ENCODE measurements at regions not wholly inside any gene's neighbourhood (a gene's known extent, or its start where the extent isn't known, plus 50 kb on each side); places are given as distances from the start of the nearest gene placed in this dataset.

DNA sequence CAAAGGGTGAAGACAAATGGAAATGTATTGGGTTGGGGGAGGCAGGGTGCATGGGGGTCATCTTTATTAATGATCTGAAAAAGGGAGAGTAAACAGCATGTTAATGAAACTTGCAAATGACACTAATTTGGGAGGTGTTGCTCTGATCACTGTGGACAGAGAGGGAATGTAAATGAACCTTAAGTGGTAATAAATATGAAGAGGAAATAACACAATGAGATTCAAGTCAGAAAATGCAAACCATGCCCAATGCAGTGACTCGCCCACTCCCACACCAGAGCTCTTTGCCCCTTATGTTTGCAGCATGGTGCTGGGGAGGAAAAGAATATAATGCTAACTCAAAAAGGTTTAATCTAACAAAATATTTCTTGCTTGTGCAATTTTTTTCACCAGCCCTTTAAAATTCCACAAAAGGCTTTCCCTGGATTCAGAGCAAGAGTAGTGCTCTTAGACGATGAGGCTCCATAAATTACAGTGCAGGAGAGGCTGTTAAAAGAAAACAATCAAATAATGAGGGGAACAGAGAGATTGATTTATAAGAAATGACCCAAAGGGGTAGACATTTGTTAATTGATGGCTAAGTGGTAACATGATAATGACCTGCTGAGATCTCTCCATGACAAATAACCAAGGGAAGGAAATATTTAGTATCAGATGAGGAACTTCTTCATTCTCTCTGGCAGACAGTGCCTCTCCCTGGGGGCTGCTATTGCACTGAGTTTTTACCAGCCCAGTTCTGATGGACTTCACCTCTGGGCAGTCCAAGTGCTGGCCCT, 210.0 kb upstream of the PPP2R3A start:
- no peak for DNase-seq

DNA sequence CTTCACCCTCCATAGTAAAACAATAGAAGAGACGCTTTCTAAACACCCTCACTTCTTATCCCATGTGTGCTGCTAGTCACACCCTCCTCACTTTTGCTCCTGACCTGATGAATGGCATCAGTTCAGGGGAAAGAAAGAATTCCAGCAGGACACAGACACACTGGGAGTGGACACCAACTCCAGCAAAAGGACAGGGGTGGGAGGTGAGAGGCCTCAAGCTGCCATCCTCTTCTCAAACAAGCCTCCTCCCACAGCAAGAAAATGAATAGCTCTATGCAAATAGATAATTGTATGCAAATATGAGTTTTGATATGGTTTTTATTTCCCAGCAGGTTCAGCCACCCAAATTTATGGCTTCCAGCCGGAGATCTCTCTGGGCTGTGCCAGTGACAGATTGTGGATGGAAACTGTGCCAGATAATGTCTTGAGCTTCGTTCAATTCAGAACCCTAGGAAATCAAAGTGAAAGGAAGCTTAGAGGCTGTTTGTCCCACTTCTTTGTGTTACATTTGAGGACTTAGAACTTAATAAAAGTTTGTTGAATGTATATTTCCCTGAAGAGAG, 209.3 kb upstream of the PPP2R3A start:
- no peak for DNase-seq

DNA sequence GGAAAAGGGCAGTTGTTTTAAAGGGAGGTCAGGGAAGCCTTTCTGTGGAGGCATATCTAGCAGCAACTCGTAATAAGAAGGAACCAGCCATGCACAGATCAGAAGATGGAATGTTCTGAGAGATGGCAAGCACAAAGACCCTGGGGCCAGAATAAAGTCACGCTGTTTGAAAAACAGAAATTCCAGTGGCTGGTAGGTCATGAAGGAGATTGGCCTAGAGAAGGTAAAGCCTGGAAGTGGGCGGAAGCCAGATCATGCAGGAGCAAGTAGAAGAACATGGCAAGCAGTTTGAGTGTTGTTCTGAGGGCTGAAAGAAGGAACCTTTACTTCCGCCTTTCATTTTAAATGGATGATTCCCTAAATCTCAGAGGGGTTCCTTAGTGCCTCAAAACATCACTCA, 208.1 kb upstream of the PPP2R3A start:
- no peak for DNase-seq

DNA sequence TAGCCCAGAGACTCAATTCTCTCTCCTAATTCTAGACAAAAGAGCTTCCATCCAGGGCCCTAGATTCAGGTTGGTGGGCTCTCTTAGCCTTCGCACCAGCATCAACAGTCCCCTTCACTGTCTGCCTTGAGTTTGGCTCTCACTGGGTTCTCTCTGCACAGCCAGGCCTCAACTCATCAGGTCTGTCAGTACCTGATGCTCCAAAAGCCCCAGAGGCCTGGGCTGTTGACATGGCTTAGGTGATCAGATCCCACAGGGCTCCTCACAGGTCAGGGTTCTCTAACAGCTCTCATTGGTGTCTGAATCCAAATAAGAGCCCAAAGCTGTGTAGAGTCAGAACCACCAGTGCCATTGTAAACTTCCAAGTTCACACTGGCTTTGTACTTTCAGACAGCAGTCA, 206.6 kb upstream of the PPP2R3A start:
- no peak for DNase-seq

DNA sequence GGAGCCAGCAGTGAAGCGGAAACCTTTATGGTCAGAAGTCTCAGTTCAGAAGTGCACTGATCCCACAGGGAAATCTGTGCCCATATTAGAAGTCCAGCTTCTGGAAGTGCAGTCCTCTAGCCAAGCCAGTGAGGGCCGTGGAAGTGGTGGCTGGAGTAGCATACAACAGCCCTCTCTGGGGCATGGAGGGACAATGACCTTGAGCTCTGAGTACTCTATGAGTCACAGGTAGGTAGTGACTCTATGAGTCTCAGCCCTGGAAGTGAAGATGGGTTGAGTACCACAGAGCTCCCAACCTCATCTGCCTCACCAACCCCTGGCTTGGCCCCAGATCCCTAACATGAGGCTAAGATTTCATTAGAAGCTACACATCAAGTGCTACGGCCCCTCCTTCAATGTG, 205.9 kb upstream of the PPP2R3A start:
- no peak for DNase-seq

DNA sequence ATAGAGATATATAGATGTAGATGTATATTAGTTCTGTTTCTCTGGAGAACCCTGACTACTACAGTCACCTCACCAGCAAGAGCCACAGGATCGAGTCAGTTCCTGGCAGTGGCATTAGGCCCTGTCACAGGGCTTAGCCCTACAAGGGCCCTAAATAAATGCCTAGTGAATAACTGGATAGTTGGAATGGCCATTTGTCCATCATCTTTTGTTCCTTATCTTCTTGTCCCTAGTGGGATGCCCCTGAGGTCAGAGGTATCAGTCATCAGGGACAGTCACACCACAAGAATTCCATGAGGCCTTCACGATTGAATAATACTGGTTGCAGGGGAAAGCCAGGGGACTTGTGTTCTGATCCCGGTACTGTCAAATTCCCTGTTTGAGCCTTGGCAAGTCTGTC, 204.9 kb upstream of the PPP2R3A start:
- DNase-seq: no peak

DNA sequence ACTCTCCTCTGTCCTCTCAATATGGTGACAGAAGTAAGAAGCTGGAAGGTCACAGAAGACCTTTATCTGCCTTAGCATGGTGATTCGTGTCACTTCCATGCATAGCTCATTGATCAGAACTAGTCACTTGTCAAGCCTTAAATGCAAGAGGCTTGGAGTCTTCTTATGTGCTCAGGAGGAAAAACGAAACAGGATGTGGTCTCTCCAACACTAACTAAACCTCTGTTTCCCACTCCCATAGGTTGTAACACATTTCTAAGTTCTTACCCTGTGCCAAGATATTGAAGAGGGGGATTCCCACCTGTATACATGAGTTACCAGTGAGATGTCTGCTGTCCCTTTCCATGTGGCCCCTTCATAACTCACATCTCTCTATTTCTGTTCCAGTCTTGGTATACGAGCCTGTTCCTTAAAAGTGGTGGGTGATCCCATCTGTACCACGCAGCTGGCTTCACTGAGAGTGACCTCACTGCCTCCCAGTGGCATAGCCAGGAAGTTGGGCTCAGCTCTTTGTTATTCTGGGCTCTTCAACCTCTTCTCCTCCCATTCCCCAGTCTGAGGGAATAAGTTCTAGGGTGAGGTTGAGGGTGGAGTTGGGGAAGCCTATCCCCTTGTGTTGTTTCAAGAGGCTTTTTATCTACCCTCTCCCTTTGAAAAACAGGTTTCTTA, 203.2 kb upstream of the PPP2R3A start:
- DNase-seq: no peak

DNA sequence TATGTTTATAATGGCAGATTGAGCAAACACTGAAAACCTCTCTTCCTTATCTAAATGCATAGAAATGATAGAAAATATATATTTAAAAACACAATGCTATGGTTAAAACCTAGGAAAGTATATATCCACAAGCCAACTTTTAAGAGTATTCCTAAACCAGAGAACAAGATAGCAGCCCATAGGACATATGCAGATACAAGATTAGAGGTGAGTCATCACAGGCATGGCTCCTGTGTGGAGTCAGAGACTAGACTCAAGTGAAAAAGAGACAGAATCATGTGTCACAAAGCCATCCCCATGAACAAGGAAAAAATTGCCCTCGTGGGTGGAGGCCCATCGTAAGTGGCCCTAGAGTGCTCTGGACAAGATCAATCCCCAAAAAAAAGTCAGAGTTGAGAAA, 199.4 kb upstream of the PPP2R3A start:
- DNase-seq: no peak

DNA sequence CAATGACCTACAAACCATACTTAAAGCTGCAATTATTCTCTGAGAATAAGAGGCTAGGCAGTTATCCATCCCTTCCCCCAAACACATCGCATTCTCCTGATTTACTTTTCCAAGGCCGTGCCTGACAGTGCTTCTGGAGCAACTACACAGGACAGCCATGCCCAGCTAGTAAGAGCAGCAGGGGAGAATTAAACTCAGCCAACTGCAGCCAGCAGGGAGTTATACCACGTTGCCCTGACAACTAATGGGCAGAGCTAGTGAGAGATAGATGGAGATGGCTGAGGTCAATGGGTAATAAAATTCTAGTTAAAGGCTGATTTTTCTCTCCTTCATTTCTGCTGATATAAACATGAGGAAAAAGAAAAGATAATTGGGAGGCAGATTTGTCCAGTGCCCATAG, 193.8 kb upstream of the PPP2R3A start:
- DNase-seq: no peak

DNA sequence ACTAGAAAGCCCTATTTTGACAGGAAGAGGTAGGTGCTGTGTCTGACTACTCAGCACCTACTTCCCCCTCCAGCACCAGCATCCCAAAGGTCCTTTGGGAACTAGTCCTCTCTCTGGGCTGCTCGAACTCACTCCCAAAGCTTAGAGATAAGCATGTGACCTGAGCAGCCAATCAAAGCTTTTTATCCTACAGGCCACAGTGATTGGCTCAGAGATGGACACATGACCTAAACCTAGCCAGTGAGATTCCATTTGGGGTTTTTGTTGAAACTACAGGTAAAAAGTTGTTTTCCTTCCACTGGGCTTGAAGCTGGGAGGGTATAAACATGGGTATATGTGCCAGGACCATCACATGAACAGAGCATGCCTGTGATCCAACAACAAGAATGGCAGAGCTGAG, 186.5 kb upstream of the PPP2R3A start:
- no peak for DNase-seq

DNA sequence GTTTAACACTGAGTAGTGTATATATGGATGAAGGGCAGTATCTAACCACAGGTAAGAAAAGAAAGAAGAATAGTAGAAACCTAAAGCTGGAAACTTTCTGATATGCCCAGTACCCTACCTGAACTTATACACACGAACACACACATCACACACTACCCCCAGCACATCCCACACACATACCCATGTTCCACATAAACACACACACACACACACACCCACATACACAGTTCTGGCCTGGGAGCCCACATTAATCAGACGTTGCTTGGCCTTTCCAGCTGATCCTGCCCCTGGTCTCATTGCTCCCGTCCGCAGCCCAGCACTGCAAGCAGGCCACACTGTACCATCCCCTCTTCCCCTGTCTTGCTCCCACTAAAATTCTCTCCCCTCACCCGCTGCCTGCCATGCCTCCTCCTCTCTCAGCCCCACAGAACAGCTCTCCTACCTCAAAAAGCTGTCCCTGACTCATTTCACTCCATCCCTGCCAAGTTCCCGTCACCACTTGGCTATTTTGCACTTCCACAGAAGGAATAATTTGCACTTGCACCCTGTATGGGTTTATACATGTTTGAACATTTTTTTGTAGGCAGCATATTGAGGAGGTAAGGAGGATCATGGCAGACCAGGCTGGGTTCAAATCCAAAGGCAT, 185.8 kb upstream of the PPP2R3A start:
- DNase-seq: no peak

DNA sequence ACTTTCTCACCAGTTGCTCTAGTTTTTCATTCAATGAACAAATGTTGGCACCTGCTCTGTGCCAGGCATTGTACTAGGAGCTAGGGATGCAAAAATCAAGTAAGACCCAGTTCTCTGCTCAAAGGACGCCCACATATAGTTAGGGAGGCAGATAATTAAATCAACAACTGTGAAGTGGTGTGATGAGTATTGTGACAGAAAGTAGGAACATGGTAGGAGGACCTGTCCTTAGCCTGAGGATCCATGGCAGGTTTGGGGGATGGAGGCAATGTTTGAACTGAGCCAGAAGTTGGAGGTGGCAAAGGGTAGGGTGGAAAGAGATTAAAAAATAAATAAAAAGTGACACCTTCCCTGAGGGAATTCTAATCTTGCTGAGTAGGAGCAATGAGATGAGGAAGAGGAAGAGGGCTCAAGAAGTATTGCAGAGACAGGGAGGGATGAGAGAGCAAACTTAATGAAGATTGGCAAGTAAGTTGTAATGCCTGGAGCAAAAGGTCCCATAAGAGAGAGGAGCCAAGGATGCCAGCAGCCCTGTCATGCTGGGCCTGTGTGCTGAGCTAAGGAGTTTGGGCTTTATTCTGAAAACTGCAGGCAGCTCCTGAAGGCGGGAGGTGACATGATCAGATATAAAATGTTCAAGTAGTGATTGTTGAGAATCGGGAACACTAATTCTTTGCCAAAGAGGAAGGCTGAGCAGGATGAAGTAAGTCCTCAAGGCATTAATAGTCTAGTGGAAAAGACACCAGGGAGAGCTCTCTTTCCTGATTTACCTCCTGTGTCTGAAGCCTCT, 184.3 kb upstream of the PPP2R3A start:
- no peak for DNase-seq

DNA sequence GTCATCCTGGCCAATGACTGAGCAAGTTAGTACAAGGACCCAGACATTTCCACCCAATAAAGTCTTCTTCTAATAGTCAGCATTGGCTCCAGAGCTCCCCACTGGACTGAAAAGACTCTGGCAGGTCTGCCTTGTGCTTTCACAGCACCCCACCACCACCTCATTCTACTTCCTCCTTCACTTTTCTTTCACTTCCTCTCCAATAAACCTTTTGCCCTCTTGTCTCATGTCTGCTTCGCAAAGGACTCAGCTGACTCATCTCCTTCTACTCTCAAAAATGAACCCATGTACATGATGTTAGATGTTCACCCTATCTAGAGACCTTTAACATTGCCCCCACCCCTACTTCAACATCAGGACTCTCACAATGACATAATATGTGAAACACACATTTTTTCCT, 181.0 kb upstream of the PPP2R3A start:
- no peak for DNase-seq

DNA sequence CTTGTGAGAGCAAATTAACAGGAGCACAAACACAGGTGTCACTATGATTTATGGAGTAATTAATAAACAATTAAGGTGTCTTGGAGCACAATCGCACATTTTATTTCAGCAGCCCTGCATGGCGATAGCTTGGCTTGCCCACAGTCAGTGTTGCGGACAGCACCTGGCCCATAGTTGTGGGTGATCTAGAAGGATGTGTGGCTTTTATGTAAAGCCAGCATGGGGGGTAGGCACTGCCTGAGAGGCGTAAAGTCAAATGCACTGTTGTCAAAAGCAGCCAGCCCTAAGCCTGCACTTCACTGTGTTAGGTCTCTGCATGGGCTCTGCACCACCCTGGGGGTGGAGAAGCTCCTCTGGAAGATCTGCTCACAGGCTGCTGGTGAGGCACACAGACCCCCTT, 177.4 kb upstream of the PPP2R3A start:
- DNase-seq: no peak

DNA sequence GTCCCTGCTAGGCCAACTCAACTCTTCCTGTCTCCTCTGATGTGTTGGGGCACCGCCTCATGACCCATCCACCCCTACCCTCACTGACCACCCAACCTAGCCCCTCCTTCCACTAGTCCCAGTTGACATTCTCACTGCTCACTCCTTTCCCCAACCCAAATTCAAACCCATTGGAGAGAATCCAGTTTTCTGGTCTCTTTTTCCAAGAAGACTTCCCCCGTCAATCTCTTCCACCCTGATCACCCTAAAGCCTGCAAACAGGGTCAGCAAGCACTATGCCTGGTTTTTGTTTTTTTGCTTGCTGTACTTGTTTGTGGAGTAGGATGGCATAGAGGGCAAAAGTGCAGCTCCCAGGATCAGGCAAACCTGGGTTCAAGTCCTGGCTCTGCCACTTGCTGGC, 176.6 kb upstream of the PPP2R3A start:
- DNase-seq: no peak

DNA sequence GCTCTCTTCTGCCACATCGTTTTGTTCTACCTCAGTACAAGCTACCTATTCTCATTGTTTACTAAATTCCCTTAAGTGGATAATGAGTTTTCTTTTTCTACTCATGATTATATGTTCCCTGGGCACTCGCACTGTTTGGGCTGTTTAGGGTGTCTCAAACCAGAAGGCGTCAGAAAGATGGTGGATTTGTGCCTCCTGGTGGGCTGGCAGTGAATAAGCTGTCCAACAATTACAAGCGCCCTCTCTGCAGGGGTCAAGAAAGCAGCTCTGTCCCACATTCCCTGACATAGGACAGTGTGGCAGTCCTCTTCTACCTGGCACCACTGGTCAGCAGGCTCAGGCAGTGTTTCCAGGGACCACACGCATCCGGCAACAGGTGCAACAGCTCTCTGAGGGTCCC, 173.4 kb upstream of the PPP2R3A start:
- no peak for DNase-seq

DNA sequence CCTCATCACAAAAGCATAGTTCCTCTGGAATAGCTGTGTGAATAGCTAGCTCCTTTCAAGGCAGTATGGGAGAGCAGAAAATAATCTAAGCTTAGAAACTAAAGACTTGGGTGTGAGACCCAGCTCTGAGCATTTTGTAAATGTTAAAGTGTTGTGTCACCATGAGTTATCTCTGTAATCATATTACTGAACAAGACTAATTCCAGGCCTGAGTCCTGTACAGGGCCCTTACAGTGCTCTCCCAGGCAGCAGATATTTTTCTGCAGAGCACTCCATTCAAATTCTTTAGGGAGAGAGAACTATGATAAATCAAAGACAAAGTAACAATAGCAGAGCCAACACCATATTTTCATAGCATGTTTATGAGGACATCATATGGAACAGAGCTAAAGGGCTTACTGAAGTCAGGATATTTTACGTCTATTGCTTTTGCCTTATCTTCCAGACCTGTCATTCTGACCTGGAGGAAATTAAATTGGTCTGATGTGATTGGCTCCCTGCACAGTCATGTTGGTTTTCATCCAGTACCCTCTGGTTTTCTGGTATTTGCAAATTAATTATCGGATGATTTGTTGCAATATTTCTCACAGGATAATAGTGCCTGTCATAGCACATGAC, 172.6 kb upstream of the PPP2R3A start:
- DNase-seq: no peak

DNA sequence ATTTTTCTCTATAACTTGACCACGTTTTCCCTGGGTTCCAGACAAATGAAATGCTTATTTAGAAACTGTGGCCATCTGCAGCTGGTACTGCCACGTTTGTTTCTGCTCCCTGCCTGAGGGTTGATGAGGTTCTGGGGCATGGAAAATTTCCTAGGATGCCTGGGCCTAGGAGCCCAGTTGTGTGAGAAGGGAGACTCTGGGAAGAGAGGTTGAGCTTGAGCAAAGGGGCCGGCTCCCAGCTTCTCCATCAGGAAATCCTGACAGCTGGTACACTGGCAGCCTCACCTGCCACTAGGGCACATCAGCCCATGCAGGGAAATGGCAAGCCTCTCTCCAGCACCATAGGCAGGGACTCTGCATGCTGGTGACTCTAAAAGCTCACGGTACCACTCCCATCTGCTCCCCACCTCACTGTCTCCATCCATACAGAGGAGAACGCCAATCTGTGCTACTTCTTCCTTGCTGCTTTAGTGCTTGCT, 165.4 kb upstream of the PPP2R3A start:
- DNase-seq: no peak

DNA sequence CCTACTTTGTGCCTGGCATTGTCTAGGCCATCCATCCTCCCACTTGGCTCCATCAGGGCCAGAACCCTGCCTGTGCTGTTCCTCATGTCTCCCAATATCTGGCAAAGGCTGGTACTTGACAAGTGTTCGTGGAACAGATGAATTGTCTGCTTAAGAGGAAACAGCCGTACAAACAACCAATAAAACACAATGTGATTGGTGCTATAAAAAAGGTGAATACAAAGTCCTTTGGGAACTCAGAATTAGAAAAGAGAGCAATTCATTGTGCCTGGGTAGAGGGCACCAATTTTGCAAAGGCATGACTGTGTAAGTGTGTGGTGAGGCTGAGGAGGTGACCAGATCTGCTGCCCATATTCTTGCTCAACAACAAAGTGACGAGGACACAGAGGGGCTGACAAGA, 164.5 kb upstream of the PPP2R3A start:
- DNase-seq: no peak

DNA sequence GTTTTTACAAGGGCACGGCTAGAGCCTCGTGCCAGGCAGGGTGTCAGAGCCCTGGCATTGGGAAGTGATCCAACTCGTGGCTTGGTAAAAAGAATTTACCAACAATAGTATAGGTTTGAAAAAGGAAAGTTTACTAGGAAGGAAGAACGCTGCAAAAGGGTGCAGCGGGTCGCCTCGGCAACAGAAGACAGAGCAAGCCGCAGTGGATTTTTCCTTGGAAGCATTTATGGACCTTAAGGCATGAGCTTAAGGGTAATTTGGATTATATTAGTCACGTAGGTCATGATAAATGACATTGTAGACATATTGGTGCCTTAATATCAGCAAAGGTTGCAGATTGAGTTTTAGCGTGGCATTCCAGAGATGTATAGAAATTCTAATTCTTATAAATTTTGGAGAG, 163.4 kb upstream of the PPP2R3A start:
- no peak for DNase-seq

DNA sequence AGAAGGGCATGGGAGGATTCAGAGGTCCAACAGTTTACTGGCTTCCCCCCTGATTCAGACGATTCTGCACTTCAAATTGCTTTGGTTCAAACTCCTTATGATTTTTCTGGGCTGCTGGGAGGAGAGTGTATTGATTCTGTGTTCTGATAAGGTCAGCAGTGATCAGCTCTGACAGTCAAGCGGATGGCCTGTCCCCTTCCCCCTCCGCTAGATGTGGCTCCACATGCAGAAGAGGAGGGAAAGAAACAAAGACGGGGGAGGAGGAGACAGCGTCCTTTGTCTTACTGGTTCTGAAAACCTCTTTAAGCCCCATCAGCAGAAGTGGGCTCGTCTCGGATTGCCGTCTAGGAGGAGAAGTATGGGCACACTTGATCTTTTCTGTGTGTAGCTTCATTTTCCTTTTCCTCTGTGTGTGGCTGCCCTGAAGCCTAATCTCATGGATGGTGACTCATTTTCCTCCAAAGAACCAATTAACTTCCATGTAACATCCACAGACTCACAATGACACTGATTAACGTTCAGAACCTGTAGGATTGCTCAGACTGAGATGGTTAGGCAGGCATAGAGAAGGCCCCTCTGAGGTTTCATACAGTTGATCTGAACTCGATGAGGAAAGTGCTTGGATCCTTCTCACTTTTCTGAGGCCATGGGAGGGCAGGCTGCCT, 162.4 kb upstream of the PPP2R3A start:
- no peak for DNase-seq

DNA sequence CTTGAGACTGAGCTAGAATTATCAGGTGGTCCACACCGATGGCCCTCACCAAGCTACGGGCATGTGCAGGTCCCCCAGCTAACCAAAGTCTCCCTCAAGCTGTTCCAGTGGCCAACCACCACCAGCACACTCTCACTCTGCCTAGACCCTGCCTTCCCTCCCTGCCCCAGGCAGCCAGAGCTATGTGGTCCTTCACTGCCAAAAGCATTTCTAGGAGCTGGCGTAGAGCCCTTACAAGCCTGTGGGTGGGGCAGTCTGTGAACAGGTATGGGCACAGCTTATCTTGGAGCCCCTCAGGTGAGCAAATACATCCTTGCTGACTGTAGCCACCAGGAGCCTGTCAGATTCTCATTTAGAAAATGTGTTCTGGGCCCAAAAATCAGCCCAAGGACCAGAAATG, 159.8 kb upstream of the PPP2R3A start:
- DNase-seq: no peak
